SK-N-SH (cell line): ENCODE measurements at regions not wholly inside any gene's neighbourhood (a gene's known extent, or its start where the extent isn't known, plus 50 kb on each side); places are given as distances from the start of the nearest gene placed in this dataset.

Experiments
- EZH2phosphoT487 ChIP-seq: fragments of 200-600 bp; sonication (generic); IDR thresholded peaks from 2 replicates; pipeline ENCODE4 v1.6.1; 2017; ENCODE audit warnings: low read depth, mixed run types, mild to moderate bottlenecking, antibody characterized with exemption, moderate library complexity, borderline replicate concordance
- POLR2AphosphoS5 ChIP-seq: IDR thresholded peaks from 2 replicates; pipeline ENCODE4 v1.6.1; 2012; ENCODE audit warnings: low read depth, low read length
- SIN3A ChIP-seq: IDR thresholded peaks from 2 replicates; pipeline ENCODE4 v1.6.1; 2012; ENCODE audit warnings: low read depth, mild to moderate bottlenecking, low read length, moderate library complexity, borderline replicate concordance
- TCF12 ChIP-seq: IDR thresholded peaks from 2 replicates; pipeline ENCODE4 v1.4.0; 2012
- TF ChIP-seq, protein P1 (sequence below): fragments of 200-600 bp; sonication (generic); IDR thresholded peaks from 2 replicates; pipeline ENCODE4 v1.6.1; 2017; ENCODE audit warnings: antibody characterized with exemption, mild to moderate bottlenecking, moderate library complexity
- TF ChIP-seq, protein P2 (sequence below): IDR thresholded peaks from 2 replicates; pipeline ENCODE4 v1.4.0; 2012; ENCODE audit warnings: low read depth, borderline replicate concordance

DNA sequence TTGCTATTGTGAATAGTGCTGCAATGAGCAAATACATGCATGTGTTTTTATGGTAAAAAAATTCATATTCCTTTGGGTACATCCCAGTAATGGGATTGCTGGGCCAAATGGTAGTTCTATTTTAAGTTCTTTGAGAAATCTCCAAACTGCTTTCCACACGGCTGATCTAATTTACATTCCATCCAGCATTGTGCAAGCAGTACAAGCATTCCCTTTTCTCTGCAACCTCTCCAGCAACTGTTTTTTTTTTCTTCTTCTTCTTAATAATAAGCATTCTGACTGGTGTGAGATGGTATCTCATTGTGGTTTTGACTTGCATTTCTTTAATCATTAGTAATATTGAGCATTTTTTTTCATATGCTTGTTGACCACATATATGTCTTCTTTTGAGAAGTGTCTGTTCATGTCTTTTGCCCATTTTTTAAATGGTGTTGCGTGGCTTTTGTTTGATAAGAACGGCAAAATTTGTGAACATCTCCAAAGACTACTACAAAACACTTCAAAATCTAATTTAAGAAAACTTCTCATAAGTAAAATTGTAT lies 136.1 kb upstream of the MYO3A start:
- TF ChIP-seq SIN3A (no peak), EZH2phosphoT487 (no peak), POLR2AphosphoS5 (no peak), TCF12 (no peak)
- TF ChIP-seq, protein P1, sequence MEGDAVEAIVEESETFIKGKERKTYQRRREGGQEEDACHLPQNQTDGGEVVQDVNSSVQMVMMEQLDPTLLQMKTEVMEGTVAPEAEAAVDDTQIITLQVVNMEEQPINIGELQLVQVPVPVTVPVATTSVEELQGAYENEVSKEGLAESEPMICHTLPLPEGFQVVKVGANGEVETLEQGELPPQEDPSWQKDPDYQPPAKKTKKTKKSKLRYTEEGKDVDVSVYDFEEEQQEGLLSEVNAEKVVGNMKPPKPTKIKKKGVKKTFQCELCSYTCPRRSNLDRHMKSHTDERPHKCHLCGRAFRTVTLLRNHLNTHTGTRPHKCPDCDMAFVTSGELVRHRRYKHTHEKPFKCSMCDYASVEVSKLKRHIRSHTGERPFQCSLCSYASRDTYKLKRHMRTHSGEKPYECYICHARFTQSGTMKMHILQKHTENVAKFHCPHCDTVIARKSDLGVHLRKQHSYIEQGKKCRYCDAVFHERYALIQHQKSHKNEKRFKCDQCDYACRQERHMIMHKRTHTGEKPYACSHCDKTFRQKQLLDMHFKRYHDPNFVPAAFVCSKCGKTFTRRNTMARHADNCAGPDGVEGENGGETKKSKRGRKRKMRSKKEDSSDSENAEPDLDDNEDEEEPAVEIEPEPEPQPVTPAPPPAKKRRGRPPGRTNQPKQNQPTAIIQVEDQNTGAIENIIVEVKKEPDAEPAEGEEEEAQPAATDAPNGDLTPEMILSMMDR, result no peak
- TF ChIP-seq, protein P2, sequence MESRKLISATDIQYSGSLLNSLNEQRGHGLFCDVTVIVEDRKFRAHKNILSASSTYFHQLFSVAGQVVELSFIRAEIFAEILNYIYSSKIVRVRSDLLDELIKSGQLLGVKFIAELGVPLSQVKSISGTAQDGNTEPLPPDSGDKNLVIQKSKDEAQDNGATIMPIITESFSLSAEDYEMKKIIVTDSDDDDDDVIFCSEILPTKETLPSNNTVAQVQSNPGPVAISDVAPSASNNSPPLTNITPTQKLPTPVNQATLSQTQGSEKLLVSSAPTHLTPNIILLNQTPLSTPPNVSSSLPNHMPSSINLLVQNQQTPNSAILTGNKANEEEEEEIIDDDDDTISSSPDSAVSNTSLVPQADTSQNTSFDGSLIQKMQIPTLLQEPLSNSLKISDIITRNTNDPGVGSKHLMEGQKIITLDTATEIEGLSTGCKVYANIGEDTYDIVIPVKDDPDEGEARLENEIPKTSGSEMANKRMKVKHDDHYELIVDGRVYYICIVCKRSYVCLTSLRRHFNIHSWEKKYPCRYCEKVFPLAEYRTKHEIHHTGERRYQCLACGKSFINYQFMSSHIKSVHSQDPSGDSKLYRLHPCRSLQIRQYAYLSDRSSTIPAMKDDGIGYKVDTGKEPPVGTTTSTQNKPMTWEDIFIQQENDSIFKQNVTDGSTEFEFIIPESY, result no peak
